ENCODE measurements at regions not wholly inside any gene's neighbourhood (a gene's known extent, or its start where the extent isn't known, plus 50 kb on each side); places are given as distances from the start of the nearest gene placed in this dataset.

DNA sequence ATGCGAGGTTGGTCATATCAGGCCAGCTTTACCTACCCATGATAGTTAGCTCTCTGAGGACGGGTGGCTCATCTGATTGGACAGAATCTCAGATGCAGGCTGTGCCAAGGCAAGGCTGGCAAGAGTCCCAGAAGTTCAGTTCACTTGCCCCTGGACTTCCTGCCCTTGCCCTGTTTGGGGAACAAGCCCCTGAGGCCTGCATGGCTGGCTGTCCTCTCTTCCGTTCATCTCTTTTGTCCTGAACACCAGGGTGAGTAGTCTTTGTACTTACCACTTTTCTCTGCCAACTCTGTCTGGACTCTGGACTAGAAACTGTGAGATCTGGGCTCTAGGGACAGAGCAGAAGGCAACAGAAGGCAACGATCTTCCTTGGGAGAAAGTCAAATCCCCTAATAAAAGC lies 769.9 kb downstream of the QKI start:
- TF ChIP-seq, protein P1, sequence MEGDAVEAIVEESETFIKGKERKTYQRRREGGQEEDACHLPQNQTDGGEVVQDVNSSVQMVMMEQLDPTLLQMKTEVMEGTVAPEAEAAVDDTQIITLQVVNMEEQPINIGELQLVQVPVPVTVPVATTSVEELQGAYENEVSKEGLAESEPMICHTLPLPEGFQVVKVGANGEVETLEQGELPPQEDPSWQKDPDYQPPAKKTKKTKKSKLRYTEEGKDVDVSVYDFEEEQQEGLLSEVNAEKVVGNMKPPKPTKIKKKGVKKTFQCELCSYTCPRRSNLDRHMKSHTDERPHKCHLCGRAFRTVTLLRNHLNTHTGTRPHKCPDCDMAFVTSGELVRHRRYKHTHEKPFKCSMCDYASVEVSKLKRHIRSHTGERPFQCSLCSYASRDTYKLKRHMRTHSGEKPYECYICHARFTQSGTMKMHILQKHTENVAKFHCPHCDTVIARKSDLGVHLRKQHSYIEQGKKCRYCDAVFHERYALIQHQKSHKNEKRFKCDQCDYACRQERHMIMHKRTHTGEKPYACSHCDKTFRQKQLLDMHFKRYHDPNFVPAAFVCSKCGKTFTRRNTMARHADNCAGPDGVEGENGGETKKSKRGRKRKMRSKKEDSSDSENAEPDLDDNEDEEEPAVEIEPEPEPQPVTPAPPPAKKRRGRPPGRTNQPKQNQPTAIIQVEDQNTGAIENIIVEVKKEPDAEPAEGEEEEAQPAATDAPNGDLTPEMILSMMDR (IDR thresholded peaks at IDR 0.05), result no peak
- TF ChIP-seq POLR2A (IDR thresholded peaks at IDR 0.05), result no peak
